ENCODE measurements at regions not wholly inside any gene's neighbourhood (a gene's known extent, or its start where the extent isn't known, plus 50 kb on each side); places are given as distances from the start of the nearest gene placed in this dataset.

DNA sequence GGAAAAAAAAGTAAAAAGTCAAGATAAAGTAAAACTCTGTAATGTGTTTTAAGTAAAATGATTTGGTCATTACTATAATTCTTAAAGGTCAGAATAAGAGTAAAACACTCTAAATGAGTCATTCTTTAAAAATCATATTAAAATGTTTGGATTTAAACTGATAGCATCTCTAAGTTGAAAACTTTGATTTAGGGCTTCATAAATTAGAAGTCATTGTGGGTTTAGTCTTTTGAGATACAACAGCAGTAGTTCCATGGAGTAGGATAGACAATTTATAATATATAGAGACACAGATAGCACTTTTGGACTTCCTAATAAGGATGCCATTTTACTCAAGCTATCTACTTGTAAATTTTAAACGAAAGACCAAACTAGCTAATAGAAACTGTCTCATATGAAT is 77.1 kb upstream of the PABPC4L start:
- TF ChIP-seq CTCF (IDR thresholded peaks at IDR 0.05 in 4 of 5, conservative IDR thresholded peaks at IDR 0.05 in 1 of 5) (no peak), POLR2A (IDR thresholded peaks at IDR 0.05) (no peak)

Data from gastrocnemius medialis (tissue), 4 donors.